Femur (tissue), 1 donor: ENCODE measurements at regions not wholly inside any gene's neighbourhood (a gene's known extent, or its start where the extent isn't known, plus 50 kb on each side); places are given as distances from the start of the nearest gene placed in this dataset.
"Not testable (repeated sequence)": the region's sequence is repeated elsewhere in the genome, so short reads cannot be mapped to it uniquely, and the experiment has no call there.

ENCODE experiments used
- DNase-seq: peaks from one replicate; pipeline ENCODE4 v3.0.0-alpha.2; 2017

- no peak for DNase-seq
Observed at GRCh38 chr19:30280018-30280417, 92.2 kb upstream of the ZNF536 start.

DNA sequence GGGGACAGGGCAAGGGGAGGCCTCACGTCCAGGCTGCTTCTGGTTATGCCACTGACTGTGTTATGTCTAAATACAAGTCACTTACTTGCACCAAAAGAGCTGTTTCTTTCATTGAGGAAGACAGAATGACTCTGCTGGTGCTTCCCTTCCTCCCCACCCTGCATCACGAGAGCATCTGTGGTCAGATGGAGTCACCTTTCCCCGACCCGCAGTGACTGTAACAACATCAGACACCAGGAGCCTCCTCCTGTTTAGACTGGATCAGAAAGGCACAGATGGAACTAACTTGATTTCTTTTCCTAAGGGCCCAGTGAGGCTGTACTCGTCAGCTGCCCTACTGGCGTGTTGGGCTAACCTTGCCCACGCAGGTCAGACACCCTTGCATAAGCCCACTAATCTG lies 90.3 kb upstream of the ZNF536 start:
- DNase-seq, result no peak

DNA sequence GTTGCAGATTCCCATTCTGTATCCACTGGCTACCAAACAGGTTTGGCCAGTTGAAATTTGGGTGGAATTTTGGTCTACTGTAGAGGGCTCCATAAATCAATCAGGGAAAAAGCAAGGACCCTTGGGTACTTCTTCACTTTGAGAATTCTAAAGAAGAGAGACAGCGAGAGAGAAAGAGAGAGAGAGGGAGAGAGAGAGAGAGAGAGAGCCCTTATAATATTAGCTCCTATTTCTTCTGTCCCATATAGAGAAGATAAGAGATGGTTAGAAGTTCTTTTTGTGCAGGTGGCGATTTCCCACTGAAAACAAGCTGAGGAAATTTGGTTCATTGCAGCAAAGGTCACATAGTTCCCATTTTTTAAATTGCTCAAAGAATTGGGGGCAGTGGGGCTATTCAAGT lies 88.6 kb upstream of the ZNF536 start:
- DNase-seq, result no peak

DNA sequence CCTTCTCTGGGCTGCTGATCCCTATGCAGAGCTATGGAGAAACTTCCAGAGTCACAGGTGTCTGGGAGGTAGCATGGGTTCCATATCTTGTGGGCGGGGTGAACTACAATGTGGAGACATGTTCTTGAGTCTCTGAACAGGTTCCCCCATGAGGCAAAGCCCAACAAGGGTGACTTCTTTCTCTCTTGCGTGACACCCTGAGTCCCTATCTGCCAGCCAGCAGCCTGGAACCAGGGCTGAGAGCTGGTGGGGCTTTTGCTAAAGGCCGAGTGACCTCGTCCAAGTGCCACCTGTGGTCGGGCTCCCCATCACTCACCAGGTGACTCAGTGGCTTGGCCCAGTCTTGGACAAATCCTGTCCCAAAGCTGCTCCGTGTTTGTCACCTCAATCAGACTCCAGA lies 88.0 kb upstream of the ZNF536 start:
- DNase-seq, result no peak

DNA sequence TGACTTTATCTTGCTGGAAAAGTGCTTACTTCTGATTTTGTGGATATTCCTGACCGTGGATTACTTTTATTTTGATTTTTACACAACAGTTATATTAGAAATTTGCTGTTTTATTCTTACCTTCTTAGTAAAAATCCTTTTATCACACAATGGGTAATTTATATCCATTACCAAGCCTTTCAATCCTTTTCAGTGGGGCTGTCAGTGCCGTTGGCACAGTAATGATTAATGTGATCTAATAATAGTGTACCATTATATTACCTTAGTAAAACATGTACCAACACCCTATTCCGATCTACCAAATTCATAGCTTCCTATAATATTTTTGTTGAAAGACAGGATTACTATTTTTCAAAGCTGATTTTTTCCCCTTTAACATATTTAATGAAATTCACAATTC lies 87.3 kb upstream of the ZNF536 start:
- DNase-seq, result no peak

GRCh38 chr19:30286378-30286777 lies 85.8 kb upstream of the ZNF536 start:
- DNase-seq, result no peak

- DNase-seq, result no peak
Observed at GRCh38 chr19:30287259-30287658, 84.9 kb upstream of the ZNF536 start.

DNA sequence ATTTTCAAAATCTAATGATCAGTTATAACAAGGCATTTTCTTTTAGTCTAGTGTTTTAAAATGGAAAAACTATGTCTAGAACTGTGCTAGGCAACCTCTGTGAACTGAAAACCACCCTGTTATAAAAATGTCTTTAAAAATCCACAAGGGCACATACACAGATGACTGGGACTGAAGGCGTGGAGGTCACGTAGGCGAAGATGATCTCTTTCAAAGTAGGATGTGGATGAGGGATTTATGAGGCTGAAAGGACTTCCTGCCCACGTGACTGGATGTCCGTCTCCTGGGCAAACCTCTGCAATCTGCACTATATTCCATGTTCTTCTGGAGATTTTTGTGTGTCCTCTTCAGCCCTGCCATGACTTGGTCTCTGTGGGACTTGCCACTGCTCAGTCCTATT lies 84.2 kb upstream of the ZNF536 start:
- no peak for DNase-seq

GRCh38 chr19:30288911-30289310 lies 83.3 kb upstream of the ZNF536 start:
- no peak for DNase-seq

DNA sequence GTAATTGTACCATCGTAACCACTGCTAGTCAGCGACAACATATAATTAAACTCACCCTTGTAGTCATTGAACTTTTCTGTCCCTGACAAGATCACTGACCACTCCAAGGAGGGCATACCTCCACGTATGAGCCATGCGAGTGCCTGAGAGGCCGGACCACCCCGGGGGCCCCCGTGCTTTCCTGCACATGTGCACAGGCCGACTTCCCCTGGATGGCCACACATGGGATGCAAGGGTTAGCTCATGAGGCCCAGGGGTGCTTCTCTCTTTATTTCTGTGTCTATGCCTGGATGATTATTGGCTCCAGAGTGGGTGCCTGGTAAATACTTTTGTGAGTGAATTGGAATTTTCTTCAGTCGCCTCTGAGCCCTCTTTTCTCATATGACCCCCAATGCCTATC lies 82.8 kb upstream of the ZNF536 start:
- no peak for DNase-seq

- not testable (repeated sequence) for DNase-seq
Observed at GRCh38 chr19:30290805-30291204, 81.4 kb upstream of the ZNF536 start.

DNA sequence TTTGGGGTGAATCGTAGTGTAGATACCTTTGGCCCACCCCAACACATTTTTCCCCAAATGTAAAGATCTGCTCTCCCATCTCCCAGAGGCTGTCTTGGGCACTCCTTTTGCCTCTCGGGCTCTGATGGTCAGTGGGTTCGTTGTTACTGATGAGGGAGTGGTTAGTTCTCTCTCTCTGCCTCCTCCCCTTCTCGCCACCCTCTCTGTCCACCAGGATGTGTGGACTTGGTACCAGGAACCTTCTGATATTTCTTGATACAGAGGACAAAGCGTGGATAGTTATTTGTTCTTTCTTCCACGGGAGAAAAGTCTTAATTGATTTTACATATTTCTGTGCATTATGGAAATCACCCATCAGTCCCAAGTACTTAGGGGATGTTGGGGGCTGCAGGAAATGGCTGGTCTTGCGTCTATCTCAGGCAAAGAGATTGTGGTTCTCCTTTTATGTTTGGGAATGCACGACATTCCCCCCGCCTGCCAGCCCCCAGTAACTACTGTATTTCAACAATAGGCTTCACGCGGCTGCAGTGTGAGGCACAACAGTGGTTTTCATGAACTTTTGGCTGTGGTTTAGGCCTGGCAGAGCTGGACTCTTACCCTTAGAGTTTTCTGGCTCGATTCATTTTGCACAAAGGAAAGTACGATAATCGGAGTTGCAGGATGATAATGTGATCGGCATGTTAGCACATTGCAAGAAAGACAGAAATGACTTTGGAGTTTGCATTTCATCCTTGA lies 79.0 kb upstream of the ZNF536 start:
- no peak for DNase-seq

DNA sequence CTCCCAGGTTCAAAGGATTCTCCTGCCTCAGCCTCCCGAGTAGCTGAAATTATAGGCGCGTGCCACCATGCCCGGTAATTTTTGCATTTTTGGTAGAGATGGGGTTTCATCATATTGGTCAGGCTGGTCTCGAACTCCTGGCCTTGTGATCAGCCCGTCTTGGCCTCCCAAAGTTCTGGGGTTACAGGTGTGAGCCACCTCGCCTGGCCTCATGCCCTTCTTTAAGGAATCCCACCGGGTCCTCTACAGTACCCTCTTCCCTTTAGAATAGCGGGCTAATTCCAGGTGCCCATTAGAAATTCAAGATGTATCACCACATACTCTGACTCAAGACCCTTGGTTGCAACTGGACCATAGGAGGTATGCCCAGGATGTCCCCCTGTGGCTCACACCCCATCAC lies 74.2 kb upstream of the ZNF536 start:
- DNase-seq, result no peak

- no peak for DNase-seq
Observed at GRCh38 chr19:30303131-30303654, 69.0 kb upstream of the ZNF536 start.

GRCh38 chr19:30304540-30304939 lies 67.6 kb upstream of the ZNF536 start:
- DNase-seq, result no peak

DNA sequence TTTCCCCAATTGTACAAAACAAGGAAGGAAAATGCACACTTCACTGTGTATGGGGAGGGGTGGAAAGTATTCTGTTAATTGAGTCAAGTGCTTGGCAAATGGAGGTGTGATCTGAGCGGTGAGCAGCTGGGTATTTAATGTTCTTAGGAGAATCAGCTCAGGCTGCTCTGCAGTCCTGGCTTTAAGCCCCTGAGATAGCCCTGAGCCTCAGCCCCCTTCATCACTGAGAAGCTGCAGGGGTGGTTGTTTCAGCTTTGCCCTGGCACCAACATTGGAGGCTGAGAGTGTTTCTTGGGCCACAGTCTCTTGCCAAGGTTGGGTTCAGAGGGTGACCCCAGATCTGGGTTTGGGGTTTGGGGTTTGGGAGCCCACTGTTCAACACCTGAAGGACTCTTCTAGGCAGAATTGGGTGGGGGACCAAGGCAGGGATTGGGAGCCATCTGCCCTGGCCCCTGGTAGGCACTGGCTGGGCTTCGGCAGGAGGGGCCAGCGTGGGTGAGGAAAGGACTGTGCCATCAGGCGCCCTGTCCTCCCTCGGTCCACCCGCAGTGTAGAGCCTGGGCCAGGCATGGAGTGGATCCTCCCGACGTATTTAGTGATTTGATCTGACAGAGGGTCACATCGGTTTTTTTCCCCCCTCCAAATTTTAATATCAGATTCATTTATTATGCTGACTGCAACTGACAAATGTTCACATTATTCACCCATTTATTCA lies 66.7 kb upstream of the ZNF536 start:
- DNase-seq, result no peak

DNA sequence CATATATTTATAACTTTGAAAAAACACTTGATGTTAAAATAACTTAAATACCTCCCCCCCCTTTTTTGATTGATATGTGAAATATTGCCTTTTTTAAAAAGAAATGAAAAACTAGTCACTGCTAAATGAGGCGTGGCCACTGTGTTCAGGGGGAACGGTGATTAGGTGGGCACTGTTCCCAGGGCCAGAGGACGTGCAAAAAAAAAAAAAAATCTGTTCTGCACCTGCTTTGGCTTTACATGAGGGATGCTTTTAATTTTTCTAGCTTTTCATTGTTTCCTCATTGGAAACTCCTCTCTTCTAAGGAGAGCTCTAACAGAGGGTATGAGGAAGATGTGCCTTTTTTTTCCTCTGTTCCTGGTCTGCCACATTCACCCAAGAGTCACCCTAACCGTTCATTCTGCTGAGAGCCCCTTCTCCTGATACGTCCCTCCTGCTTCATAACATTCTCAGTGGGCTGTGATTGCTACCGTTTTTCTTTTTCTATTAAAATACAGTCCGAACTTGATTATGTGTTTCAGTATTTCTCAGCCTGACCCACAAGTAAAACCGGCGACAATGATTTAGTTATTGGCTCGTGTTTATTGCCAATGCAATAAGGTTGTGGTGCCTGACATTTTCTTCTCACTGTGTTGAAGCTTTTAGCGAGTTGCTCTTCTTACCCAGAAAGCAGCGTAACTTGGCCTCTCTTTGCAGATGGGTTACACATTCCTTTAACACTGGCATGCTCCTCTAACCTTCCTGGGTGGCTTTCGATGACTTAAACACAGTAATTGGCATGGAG lies 64.8 kb upstream of the ZNF536 start:
- DNase-seq, result no peak

DNA sequence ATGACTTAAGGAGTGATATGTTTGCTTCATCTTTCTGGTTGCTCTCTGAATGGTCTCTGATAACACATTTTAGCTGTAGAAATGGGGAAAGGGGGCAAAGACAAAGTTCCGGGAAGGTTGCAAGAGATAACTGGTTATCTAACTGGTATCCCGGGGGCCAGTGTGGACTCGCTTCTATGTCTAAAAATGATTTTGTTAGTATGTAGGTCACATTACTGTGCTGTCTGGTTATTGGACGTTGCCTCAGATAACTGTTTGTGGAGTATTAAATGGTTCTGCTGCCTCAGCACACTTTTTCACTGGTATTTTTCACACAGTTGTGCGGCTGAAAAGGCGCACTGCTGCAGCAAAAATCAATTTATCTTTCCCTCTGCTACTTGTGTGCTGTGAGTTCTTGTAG lies 63.0 kb upstream of the ZNF536 start:
- no peak for DNase-seq

GRCh38 chr19:30309905-30310601 lies 62.1 kb upstream of the ZNF536 start:
- DNase-seq, result no peak

GRCh38 chr19:30310602-30311263 lies 61.5 kb upstream of the ZNF536 start:
- no peak for DNase-seq

- no peak for DNase-seq
Observed at GRCh38 chr19:30311911-30312310, 60.3 kb upstream of the ZNF536 start.

DNA sequence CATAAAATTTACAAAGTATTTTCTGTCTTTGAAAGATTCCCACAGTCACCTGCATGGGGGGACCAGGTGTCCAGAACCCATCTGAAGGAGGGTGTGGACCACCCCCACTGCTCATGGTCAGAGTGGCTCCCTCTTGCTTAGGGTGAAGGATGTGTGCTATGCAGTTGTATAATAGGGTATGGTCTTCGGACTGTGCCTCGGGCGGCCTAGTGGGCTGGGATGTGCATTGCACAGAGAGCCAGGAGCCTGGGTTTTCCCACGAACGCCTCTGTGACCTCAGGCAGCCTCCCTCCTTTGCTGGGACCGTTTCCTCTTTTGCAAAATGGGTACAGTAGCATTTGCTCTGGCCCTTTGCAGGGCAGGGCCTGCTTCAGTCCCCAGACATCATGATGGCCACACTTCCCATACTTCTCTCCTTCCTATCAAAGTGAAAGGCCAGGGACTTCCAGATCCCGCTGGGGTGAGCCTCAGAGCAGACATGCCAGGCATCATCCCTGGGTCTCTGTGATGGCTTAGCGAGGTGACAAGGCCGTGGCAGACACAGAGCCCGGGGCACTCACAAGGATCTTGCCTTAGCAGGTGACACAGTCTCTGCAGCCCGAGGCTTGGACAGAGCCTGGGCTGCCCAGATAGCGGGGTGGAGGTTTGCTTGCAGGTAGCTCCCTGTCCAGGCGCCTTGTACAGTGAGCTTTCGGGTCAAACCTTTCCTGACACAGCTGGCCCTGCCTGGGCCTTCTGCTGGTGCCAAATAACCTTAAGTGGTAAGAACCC lies 59.4 kb upstream of the ZNF536 start:
- DNase-seq, result no peak
